Breast epithelium (tissue), 3 donors: ENCODE measurements at regions not wholly inside any gene's neighbourhood (a gene's known extent, or its start where the extent isn't known, plus 50 kb on each side); places are given as distances from the start of the nearest gene placed in this dataset.

Source experiments
- CTCF ChIP-seq, 3 donors: fragments of 450-650 bp; IDR thresholded peaks; one replicate each; pipeline ENCODE4 v1.5.1; 2016 to 2017; ENCODE audit warnings: antibody characterized with exemption in 3 of 3, mild to moderate bottlenecking in 3 of 3, moderate library complexity in 3 of 3
- POLR2A ChIP-seq: fragments of 450-650 bp; IDR thresholded peaks from one replicate; pipeline ENCODE4 v1.6.1; 2016; ENCODE audit warnings: antibody characterized with exemption, mild to moderate bottlenecking, moderate library complexity
- POLR2AphosphoS5 ChIP-seq, 3 donors: sonication (generic); formaldehyde crosslinking; IDR thresholded peaks; one replicate each; pipeline ENCODE4 v1.6.1; 2017; ENCODE audit warnings: antibody characterized with exemption in 3 of 3

GRCh38 chr15:77764095-77764494, 131.4 kb upstream of the LINGO1 start:
- no peak for TF ChIP-seq POLR2A
- no peak for TF ChIP-seq CTCF (IDR thresholded peaks at IDR 0.05)
- no peak for TF ChIP-seq POLR2AphosphoS5 (IDR thresholded peaks at IDR 0.05)
